HG02798 (cell line): ENCODE measurements at regions not wholly inside any gene's neighbourhood (a gene's known extent, or its start where the extent isn't known, plus 50 kb on each side); places are given as distances from the start of the nearest gene placed in this dataset.
A peak's percentile ranks its signal among the peaks of the same experiment; 100 is the strongest.
"Not testable (repeated sequence)": the region's sequence is repeated elsewhere in the genome, so short reads cannot be mapped to it uniquely, and the experiment has no call there.

Source experiments
- ATAC-seq: cut with Tn5 transposase; IDR thresholded peaks from one replicate; pipeline ENCODE4 v1.9.1; 2021; ENCODE audit warnings: mild to moderate bottlenecking; ENCODE audit not compliant: unreplicated experiment, poor library complexity

- no peak for ATAC-seq
Observed at GRCh38 chr20:20802328-20802727, 89.9 kb upstream of the RALGAPA2 start.

GRCh38 chr20:20799716-20800312 is 87.4 kb upstream of the RALGAPA2 start:
- ATAC-seq = no peak

GRCh38 chr20:20797521-20798310 is 85.3 kb upstream of the RALGAPA2 start:
- ATAC-seq = no peak

GRCh38 chr20:20796766-20797440 is 84.5 kb upstream of the RALGAPA2 start:
- ATAC-seq = no peak

GRCh38 chr20:20795721-20796120 is 83.3 kb upstream of the RALGAPA2 start:
- no peak for ATAC-seq

- no peak for ATAC-seq
Observed at GRCh38 chr20:20795119-20795518, 82.7 kb upstream of the RALGAPA2 start.

GRCh38 chr20:20793591-20793990 is 81.1 kb upstream of the RALGAPA2 start:
- ATAC-seq = no peak

- ATAC-seq = no peak
Observed at GRCh38 chr20:20791664-20792568, 79.5 kb upstream of the RALGAPA2 start.

DNA sequence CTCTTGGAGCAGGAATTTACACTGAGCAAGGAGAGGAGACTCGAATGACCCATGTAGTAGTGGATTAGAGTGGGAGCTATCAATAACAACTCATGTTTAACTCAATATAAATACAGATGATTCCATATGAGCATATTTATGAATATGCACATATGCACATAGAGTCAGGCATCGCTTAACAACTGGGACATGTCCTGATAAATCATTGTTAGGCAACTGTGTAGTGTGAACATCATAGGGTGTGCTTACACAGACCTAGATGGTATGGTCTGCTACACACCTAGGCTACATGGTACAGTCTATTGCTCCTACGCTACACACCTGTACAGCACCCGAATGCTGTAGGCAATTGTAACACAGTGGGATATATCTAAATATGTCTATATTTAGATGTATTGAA is 75.9 kb upstream of the RALGAPA2 start:
- no peak for ATAC-seq

DNA sequence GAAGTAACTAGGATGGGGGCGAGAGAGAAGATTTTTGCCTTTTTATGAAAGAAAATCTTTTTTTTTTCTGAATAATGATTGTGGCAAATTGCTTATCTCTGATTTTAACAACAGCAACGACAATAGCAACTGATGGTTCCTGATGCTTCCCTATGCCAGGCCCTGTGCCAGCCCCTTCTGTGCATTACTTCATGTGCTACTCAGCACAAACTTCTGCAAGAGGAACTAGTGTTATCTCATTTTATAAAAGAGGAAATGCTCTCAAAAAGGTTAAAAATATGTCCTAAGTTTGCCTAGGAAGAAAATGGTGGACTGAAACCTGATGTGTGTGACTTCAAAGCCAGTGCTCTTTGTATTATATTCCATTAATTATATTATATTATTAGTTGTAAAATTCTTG is 74.0 kb upstream of the RALGAPA2 start:
- no peak for ATAC-seq

GRCh38 chr20:20785226-20785625 is 72.8 kb upstream of the RALGAPA2 start:
- no peak for ATAC-seq

GRCh38 chr20:20784450-20784849 is 72.0 kb upstream of the RALGAPA2 start:
- ATAC-seq = not testable (repeated sequence)

DNA sequence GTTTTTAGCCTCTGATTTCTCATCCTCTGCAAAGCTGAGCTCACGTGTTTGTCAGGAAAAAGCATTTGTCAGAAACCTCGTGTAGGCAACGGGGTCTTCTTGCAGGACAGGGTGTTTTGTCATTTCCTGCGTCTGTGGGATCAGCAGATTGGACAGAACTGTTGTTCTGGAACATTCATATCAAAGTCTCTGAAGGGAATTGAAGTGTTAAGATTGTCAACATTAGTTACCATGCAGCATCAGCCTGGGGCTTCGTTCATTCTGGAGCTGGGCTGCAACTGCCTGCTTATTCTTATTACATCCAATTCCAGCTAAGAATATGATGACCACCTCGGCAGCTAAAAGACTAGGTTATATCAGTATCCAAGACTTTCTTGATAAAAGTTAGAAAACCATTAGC is 71.0 kb upstream of the RALGAPA2 start:
- no peak for ATAC-seq

- no peak for ATAC-seq
Observed at GRCh38 chr20:20782755-20783154, 70.3 kb upstream of the RALGAPA2 start.

DNA sequence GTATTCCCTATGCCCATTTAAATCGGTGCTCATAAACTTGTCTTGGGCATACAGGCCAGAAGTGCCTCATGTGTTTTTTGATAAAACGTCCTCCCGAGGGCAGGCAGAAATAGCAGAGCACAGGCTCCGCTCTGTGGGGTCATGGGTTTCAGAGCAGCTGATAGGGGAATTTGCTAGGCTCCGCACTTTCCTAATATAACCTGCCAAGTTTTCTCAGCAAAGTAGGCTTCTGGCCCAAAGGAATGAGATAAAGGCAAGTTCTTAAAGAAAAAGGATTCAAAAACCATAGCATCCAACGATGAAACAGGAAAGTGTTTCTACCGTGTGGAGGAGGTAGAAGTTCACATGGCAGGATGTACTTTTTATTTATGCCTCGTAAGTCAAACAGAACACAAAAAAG is 69.8 kb upstream of the RALGAPA2 start:
- ATAC-seq = no peak

DNA sequence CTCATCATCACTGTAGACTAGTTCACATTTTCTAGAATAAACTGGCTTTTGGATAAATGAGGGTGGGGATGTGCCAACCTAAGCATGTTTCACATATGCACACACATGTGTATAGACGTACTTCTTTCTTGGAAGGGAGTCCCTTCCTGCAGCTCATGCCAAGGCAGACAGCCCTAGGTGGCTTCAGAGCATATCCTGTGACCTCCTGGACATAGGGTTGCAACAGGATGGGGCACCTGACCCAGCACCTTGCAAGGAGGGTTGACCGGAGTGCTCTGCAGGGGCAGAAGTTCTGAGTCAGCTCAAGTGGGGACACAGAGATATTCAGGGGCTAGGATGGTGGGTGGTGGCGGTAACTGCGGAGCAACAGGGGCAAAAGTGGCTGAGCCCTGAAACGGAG is 68.6 kb upstream of the RALGAPA2 start:
- no peak for ATAC-seq

- ATAC-seq = peak; percentile 57
Observed at GRCh38 chr20:20780127-20780824, 67.8 kb upstream of the RALGAPA2 start.

- no peak for ATAC-seq
Observed at GRCh38 chr20:20778676-20779075, 66.2 kb upstream of the RALGAPA2 start.

GRCh38 chr20:20772497-20773085 is 60.1 kb upstream of the RALGAPA2 start:
- no peak for ATAC-seq
